Breast epithelium (tissue), 4 donors: ENCODE measurements at regions not wholly inside any gene's neighbourhood (a gene's known extent, or its start where the extent isn't known, plus 50 kb on each side); places are given as distances from the start of the nearest gene placed in this dataset.
"Not testable (repeated sequence)": the region's sequence is repeated elsewhere in the genome, so short reads cannot be mapped to it uniquely, and the experiment has no call there.

ENCODE experiments used
- DNase-seq, 2 donors: peaks; one replicate each; pipeline ENCODE4 v3.0.0-alpha.2; 2019; ENCODE audit warnings: low spot score in 2 of 2
- H3K27ac ChIP-seq, 2 donors: fragments of 200-600 bp; sonication (generic) in 1 of 2; one replicate each; pipeline ENCODE4 v1.5.1; 2016 to 2019; ENCODE audit warnings: mild to moderate bottlenecking in 1 of 2
- H3K27me3 ChIP-seq, 2 donors: fragments of 200-600 bp; sonication (generic) in 1 of 2; one replicate each; pipeline versions ENCODE4 v1.5.1 to v1.6.0; 2017 to 2019; ENCODE audit warnings: control low read depth in 1 of 2, mild to moderate bottlenecking in 1 of 2
- H3K36me3 ChIP-seq: fragments of 200-600 bp; one replicate; pipeline ENCODE4 v1.5.1; 2019
- H3K4me1 ChIP-seq, 2 donors: fragments of 200-600 bp; sonication (generic); one replicate each; pipeline ENCODE4 v1.5.1; 2016 to 2019; ENCODE audit warnings: control low read depth in 1 of 2
- H3K4me3 ChIP-seq, 3 donors: fragments of 200-600 bp; sonication (generic); 1 replicate in 2 of 3; 2 replicates in 1 of 3; pipeline ENCODE4 v1.5.1; 2016 to 2019; ENCODE audit warnings: mild to moderate bottlenecking in 3 of 3, moderate library complexity in 2 of 3
- H3K9me3 ChIP-seq, 2 donors: fragments of 200-600 bp; sonication (generic) in 1 of 2; one replicate each; pipeline ENCODE4 v1.5.1; 2016 to 2019; ENCODE audit warnings: control low read depth in 1 of 2
- CTCF ChIP-seq, 3 donors: fragments of 450-650 bp; IDR thresholded peaks; one replicate each; pipeline ENCODE4 v1.5.1; 2016 to 2017; ENCODE audit warnings: antibody characterized with exemption in 3 of 3, mild to moderate bottlenecking in 3 of 3, moderate library complexity in 3 of 3
- POLR2A ChIP-seq: fragments of 450-650 bp; IDR thresholded peaks from one replicate; pipeline ENCODE4 v1.6.1; 2016; ENCODE audit warnings: antibody characterized with exemption, mild to moderate bottlenecking, moderate library complexity
- POLR2AphosphoS5 ChIP-seq, 3 donors: sonication (generic); formaldehyde crosslinking; IDR thresholded peaks; one replicate each; pipeline ENCODE4 v1.6.1; 2017; ENCODE audit warnings: antibody characterized with exemption in 3 of 3
- intact Hi-C: fragments of 100-400 bp; cut with DNase I; formaldehyde crosslinking; loops from one replicate; pipeline ENCODE4 v1.15.1; 2023; ENCODE audit warnings: low total_unique reads

GRCh38 chrX:74117962-74118902 is 185.7 kb upstream of the ZCCHC13 start:
- Histone ChIP-seq H3K36me3 (no peaks in the 10 kb centered on the region), H3K4me1 (no peaks in the 10 kb centered on the region), H3K4me3 (no peak overlapping the region), H3K9me3 (peaks cover 0 to 14% of the 10 kb centered on the region in 2 donors), H3K27me3 (peaks cover 0 to 19% of the 10 kb centered on the region in 2 donors), H3K27ac (no peak overlapping the region)
- no peak for DNase-seq
- TF ChIP-seq CTCF (IDR thresholded peaks at IDR 0.05) (no peak), POLR2A (no peak), POLR2AphosphoS5 (IDR thresholded peaks at IDR 0.05) (no peak)
- intact Hi-C loops = no loop called here

GRCh38 chrX:74111245-74111644 is 192.7 kb upstream of the ZCCHC13 start:
- no peaks in the 10 kb centered on the region for H3K4me1 ChIP-seq
- H3K9me3 ChIP-seq = peaks cover 0 to 12% of the 10 kb centered on the region in 2 donors
- no peak overlapping the region for H3K4me3 ChIP-seq
- no peak for TF ChIP-seq CTCF (IDR thresholded peaks at IDR 0.05)
- TF ChIP-seq POLR2A = no peak
- TF ChIP-seq POLR2AphosphoS5 (IDR thresholded peaks at IDR 0.05) = no peak
- no peak overlapping the region for H3K27ac ChIP-seq
- H3K36me3 ChIP-seq = no peaks in the 10 kb centered on the region
- intact Hi-C loops = no loop called here
- H3K27me3 ChIP-seq = peaks cover 0 to 18% of the 10 kb centered on the region in 2 donors
- DNase-seq = no peak

GRCh38 chrX:74107666-74108065 is 196.3 kb upstream of the ZCCHC13 start:
- peaks cover 0 to 31% of the 10 kb centered on the region in 2 donors for H3K9me3 ChIP-seq
- DNase-seq = no peak
- peaks cover 0 to 24% of the 10 kb centered on the region in 2 donors for H3K27me3 ChIP-seq
- no peak overlapping the region for H3K4me3 ChIP-seq
- H3K27ac ChIP-seq = no peak overlapping the region
- intact Hi-C loops = loop anchor here (10.0 kb wide), 1 partner anchor 803 kb away; no protein-coding TSS in a partner anchor
- no peaks in the 10 kb centered on the region for H3K36me3 ChIP-seq
- TF ChIP-seq CTCF (IDR thresholded peaks at IDR 0.05) (no peak), POLR2AphosphoS5 (IDR thresholded peaks at IDR 0.05) (no peak), POLR2A (no peak)
- no peaks in the 10 kb centered on the region for H3K4me1 ChIP-seq

GRCh38 chrX:74104356-74105015 is 199.5 kb upstream of the ZCCHC13 start:
- TF ChIP-seq POLR2AphosphoS5 (IDR thresholded peaks at IDR 0.05) (no peak), CTCF (IDR thresholded peaks at IDR 0.05) (no peak), POLR2A (no peak)
- Histone ChIP-seq H3K9me3 (peaks cover 0 to 19% of the 10 kb centered on the region in 2 donors), H3K4me3 (no peak overlapping the region), H3K36me3 (no peaks in the 10 kb centered on the region), H3K27ac (no peak overlapping the region), H3K4me1 (no peaks in the 10 kb centered on the region), H3K27me3 (peaks cover 0 to 24% of the 10 kb centered on the region in 2 donors)
- no peak for DNase-seq
- intact Hi-C loops = loop anchor here (10.0 kb wide), 1 partner anchor 800 kb away; no protein-coding TSS in a partner anchor

- DNase-seq, H3K27ac ChIP-seq, H3K4me1 ChIP-seq, intact Hi-C loops, H3K4me3 ChIP-seq, H3K36me3 ChIP-seq, H3K27me3 ChIP-seq: not testable (repeated sequence)
- H3K9me3 ChIP-seq = peaks cover 7 to 12% of the 10 kb centered on the region in 2 donors
Observed at GRCh38 chrX:74098407-74098806, 205.6 kb upstream of the ZCCHC13 start.
